Common myeloid progenitor, CD34-positive (primary cell): ENCODE measurements at regions not wholly inside any gene's neighbourhood (a gene's known extent, or its start where the extent isn't known, plus 50 kb on each side); places are given as distances from the start of the nearest gene placed in this dataset.

Experiments
- CTCF ChIA-PET: fragments of 350-600 bp; sonication (Branson Sonifier 250); formaldehyde crosslinking; loops from one replicate; lab custom pipeline; 2021; ENCODE audit warnings: antibody characterized with exemption; lab: Charles Lee
- POLR2A ChIA-PET: fragments of 350-600 bp; sonication (Branson Sonifier 250); formaldehyde crosslinking; loops from one replicate; lab custom pipeline; 2021; ENCODE audit warnings: antibody characterized with exemption; lab: Charles Lee
- DNase-seq, 3 donors: peaks; one replicate each; pipeline versions ENCODE4 v3.0.0 to v3.0.0-alpha.2; 2013
- H3K27ac ChIP-seq, 2 experiments: 1 replicate in 1 of 2; 2 replicates in 1 of 2; pipeline ENCODE4 v1.7.0; 2013; ENCODE audit warnings: inconsistent platforms in 2 of 2, low read length in 2 of 2, mild to moderate bottlenecking in 2 of 2, low read depth in 1 of 2, moderate library complexity in 1 of 2; ENCODE audit not compliant: severe bottlenecking in 2 of 2, insufficient read depth in 1 of 2, poor library complexity in 1 of 2
- H3K27me3 ChIP-seq, 5 experiments: replicated peaks in 2 of 5; 1 replicate in 3 of 5; 2 replicates in 2 of 5; pipeline versions ENCODE4 v1.6.1 to v1.7.0; 2013; ENCODE audit warnings: low read length in 4 of 5, mild to moderate bottlenecking in 2 of 5, moderate library complexity in 2 of 5, inconsistent platforms in 1 of 5; ENCODE audit not compliant: insufficient read depth in 5 of 5, control insufficient read depth in 4 of 5
- H3K36me3 ChIP-seq, 4 experiments: 1 replicate in 2 of 4; 2 replicates in 2 of 4; pipeline versions ENCODE4 v1.6.1 to v1.7.0; 2013; ENCODE audit warnings: low read length in 3 of 4, control low read depth in 1 of 4, mild to moderate bottlenecking in 1 of 4; ENCODE audit not compliant: control insufficient read depth in 4 of 4, insufficient read depth in 4 of 4
- H3K4me1 ChIP-seq, 4 experiments: 1 replicate in 3 of 4; 2 replicates in 1 of 4; pipeline versions ENCODE4 v1.6.1 to v1.7.1; 2013; ENCODE audit warnings: low read length in 3 of 4, mild to moderate bottlenecking in 3 of 4, control low read depth in 1 of 4, inconsistent platforms in 1 of 4, moderate library complexity in 1 of 4; ENCODE audit not compliant: control insufficient read depth in 4 of 4, insufficient read depth in 4 of 4; ENCODE audit errors: control extremely low read depth in 1 of 4
- H3K4me3 ChIP-seq, 7 experiments: 1 replicate in 4 of 7; 2 replicates in 3 of 7; pipeline versions ENCODE4 v1.5.1 to v1.7.0; 2013; ENCODE audit warnings: mild to moderate bottlenecking in 7 of 7, low read length in 6 of 7, moderate library complexity in 6 of 7, inconsistent platforms in 2 of 7, low read depth in 2 of 7, control low read depth in 1 of 7; ENCODE audit not compliant: insufficient read depth in 4 of 7, control insufficient read depth in 1 of 7; ENCODE audit errors: extremely low read depth in 1 of 7
- H3K9me3 ChIP-seq, 5 experiments: 1 replicate in 4 of 5; 2 replicates in 1 of 5; pipeline versions ENCODE4 v1.6.1 to v1.7.1; 2013; ENCODE audit warnings: low read length in 4 of 5, mild to moderate bottlenecking in 2 of 5, inconsistent platforms in 1 of 5, low read depth in 1 of 5, moderate library complexity in 1 of 5; ENCODE audit not compliant: control insufficient read depth in 4 of 5, insufficient read depth in 2 of 5; ENCODE audit errors: control extremely low read depth in 1 of 5
- WGBS: methylation state at CpG from one replicate; pipeline ENCODE4 v1.1.5; 2013; ENCODE audit not compliant: insufficient coverage; 5-methylcytosine and 5-hydroxymethylcytosine counted together

- 100% methylated on average over 3 of the region's 10 CpGs for WGBS
- ChIA-PET CTCF (interaction anchor here (1.4 to 2.1 kb wide), 2 partner anchors 23 to 244 kb away, joined by 3 to 8 read pairs; no protein-coding TSS in a partner anchor), POLR2A (no interaction called here)
- Histone ChIP-seq H3K27ac (no peak overlapping the region), H3K36me3 (no peaks in the 10 kb centered on the region), H3K4me3 (no peak overlapping the region), H3K9me3 (no peaks in the 10 kb centered on the region), H3K4me1 (peaks cover 6 to 21% (median 14%) of the 10 kb centered on the region in 4 experiments), H3K27me3 (no peaks in the 10 kb centered on the region)
- DNase-seq = no peak
Measured at GRCh38 chr14:100408350-100409002, 85.3 kb downstream of the SLC25A47 start.

DNA sequence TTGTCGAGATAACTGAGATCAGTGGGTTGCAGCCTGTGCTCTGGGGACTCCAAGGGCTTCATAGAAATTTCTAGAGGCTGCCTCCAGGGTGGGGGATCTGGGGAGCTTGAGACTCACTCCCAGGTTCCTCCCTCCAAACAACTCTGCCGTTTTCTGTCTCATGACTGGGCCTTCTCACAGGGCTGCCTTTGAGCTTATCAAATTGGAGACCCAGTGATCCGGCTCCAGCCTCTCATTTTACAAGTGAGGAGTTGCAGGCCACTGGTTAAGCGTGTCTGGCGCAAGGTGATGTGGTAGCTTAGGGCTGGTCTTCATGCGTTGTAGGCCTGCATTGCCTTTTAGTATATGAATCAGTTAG, 85.8 kb downstream of the SLC25A47 start:
- 92% methylated on average over 5 of the region's 6 CpGs for WGBS
- POLR2A ChIA-PET = no interaction called here
- no peak for DNase-seq
- H3K36me3 ChIP-seq = no peaks in the 10 kb centered on the region
- no peaks in the 10 kb centered on the region for H3K9me3 ChIP-seq
- peaks cover 6 to 21% (median 14%) of the 10 kb centered on the region in 4 experiments for H3K4me1 ChIP-seq
- H3K27ac ChIP-seq = no peak overlapping the region
- CTCF ChIA-PET = interaction anchor here (1.4 kb wide), 1 partner anchor 244 kb away, joined by 3 read pairs; no protein-coding TSS in a partner anchor
- no peak overlapping the region for H3K4me3 ChIP-seq
- no peaks in the 10 kb centered on the region for H3K27me3 ChIP-seq

DNA sequence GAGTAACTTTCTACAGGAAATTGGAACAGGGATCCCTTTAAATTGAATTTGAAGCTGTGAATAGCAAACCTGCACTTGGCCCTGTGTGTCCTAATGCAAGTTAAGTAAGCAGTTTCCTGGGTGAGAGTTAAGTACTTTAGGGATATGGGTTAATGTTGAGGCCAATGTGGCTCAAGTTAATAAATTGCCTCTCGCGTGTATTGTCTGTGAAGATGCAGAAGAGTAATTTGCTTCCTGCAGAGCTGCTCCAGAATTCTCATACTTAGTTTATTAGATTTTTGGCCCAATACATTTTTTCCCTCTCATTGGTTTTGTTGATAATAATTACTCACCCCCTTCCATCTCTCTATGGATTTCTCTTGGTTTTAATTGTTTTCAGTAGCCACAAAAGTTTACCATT, 86.5 kb downstream of the SLC25A47 start:
- Histone ChIP-seq H3K27me3 (no peaks in the 10 kb centered on the region), H3K9me3 (no peaks in the 10 kb centered on the region), H3K4me1 (peaks cover 6 to 15% (median 13%) of the 10 kb centered on the region in 4 experiments), H3K36me3 (no peaks in the 10 kb centered on the region), H3K27ac (no peak overlapping the region), H3K4me3 (no peak overlapping the region)
- POLR2A ChIA-PET = no interaction called here
- no peak for DNase-seq
- CTCF ChIA-PET = interaction anchor here (0.6 to 1.4 kb wide), 2 partner anchors 11 to 243 kb away, joined by 3 read pairs; no protein-coding TSS in a partner anchor
- WGBS = no CpG with 5 or more reads among the region's 2 CpGs

- Histone ChIP-seq H3K9me3 (no peaks in the 10 kb centered on the region), H3K4me1 (peaks cover 6 to 14% (median 13%) of the 10 kb centered on the region in 4 experiments), H3K27ac (no peak overlapping the region), H3K4me3 (no peak overlapping the region), H3K27me3 (no peaks in the 10 kb centered on the region), H3K36me3 (no peaks in the 10 kb centered on the region)
- CTCF ChIA-PET = interaction anchor here (0.6 kb wide), 2 partner anchors 12 to 33 kb away, joined by 3 to 4 read pairs; no protein-coding TSS in a partner anchor
- WGBS = 96% methylated on average over 5 of the region's 8 CpGs
- POLR2A ChIA-PET = no interaction called here
- no peak for DNase-seq
Measured at GRCh38 chr14:100410056-100410565, 87.0 kb downstream of the SLC25A47 start.

DNA sequence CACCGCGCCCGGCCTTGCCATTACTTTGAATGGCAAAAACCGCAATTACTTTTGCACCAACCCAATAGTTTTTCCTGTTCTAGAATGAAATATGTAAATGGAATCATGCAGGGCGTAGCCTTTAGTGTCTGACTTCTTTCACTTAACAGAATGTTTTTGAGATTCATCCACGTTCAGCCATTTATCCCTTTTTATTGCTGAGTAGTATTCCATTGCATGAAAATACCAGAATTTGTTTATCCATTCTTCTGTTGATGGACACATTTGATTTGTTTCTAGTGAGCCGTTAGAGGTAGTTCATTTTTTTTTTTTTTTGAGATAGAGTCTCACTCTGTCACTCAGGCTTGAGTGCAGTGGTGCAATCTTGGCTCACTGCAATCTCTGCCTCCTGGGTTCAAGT, 90.6 kb downstream of the SLC25A47 start:
- CTCF ChIA-PET = no interaction called here
- no peak overlapping the region for H3K27ac ChIP-seq
- no peak overlapping the region for H3K4me3 ChIP-seq
- H3K27me3 ChIP-seq = no peaks in the 10 kb centered on the region
- H3K9me3 ChIP-seq = no peaks in the 10 kb centered on the region
- DNase-seq = no peak
- H3K36me3 ChIP-seq = no peaks in the 10 kb centered on the region
- WGBS = 94% methylated on average over 2 of the region's 7 CpGs
- H3K4me1 ChIP-seq = no peaks in the 10 kb centered on the region
- POLR2A ChIA-PET = no interaction called here

- no peaks in the 10 kb centered on the region for H3K36me3 ChIP-seq
- no peak overlapping the region for H3K27ac ChIP-seq
- WGBS = 100% methylated on average over 3 of the region's 3 CpGs
- ChIA-PET CTCF (interaction anchor here (1.3 kb wide), 1 partner anchor 28 kb away, joined by 3 read pairs; no protein-coding TSS in a partner anchor), POLR2A (no interaction called here)
- no peaks in the 10 kb centered on the region for H3K9me3 ChIP-seq
- no peaks in the 10 kb centered on the region for H3K27me3 ChIP-seq
- no peak overlapping the region for H3K4me3 ChIP-seq
- DNase-seq = no peak
- H3K4me1 ChIP-seq = no peaks in the 10 kb centered on the region
Measured at GRCh38 chr14:100415226-100415625, 92.1 kb downstream of the SLC25A47 start.

DNA sequence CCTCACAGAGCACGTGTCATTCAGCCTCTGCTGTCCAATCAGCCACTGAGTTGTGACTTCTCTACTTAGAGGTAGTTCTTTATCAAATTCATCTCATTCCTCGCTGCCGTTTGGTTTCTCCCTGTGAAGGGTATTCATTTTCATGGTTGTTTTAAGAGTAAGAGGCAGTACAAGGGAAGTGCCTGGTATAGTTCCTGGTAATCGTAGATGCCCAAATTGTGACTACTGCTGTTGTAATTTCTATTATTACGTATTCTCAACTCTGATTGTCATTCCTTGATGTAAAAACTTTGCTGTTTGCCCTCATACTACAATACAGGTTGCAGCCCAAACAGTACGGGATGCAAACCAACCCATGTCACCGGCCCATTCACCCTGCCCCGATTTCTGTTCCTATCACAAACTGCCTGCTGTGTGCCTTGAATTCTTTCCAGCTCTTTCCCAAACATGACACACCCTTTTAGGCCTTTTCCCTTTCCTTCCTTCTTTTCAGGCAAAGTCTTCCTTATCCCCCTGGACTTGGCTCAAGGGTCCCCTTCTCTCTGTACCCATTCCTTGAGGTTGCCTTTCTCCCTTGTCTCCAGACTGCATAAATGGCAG, 93.0 kb downstream of the SLC25A47 start:
- ChIA-PET CTCF (interaction anchor here (1.3 kb wide), 1 partner anchor 27 kb away, joined by 3 read pairs; no protein-coding TSS in a partner anchor), POLR2A (no interaction called here)
- no peak overlapping the region for H3K4me3 ChIP-seq
- DNase-seq = no peak
- WGBS = 98% methylated on average over 6 of the region's 8 CpGs
- no peaks in the 10 kb centered on the region for H3K4me1 ChIP-seq
- no peaks in the 10 kb centered on the region for H3K9me3 ChIP-seq
- no peaks in the 10 kb centered on the region for H3K27me3 ChIP-seq
- H3K27ac ChIP-seq = no peak overlapping the region
- H3K36me3 ChIP-seq = no peaks in the 10 kb centered on the region
